Hepatocyte (in vitro differentiated cells): ENCODE measurements at regions not wholly inside any gene's neighbourhood (a gene's known extent, or its start where the extent isn't known, plus 50 kb on each side); places are given as distances from the start of the nearest gene placed in this dataset.

Experiments used
- EZH2 ChIP-seq: fragments of 200-600 bp; sonication (generic); IDR thresholded peaks from 2 replicates; pipeline ENCODE4 v1.6.1; 2016; ENCODE audit warnings: antibody characterized with exemption, mild to moderate bottlenecking, borderline replicate concordance
- TF ChIP-seq, protein P1 (sequence below): fragments of 200-600 bp; sonication (generic); IDR thresholded peaks from 2 replicates; pipeline ENCODE4 v1.5.1; 2016; ENCODE audit warnings: antibody characterized with exemption, mild to moderate bottlenecking; ENCODE audit not compliant: poor library complexity

DNA sequence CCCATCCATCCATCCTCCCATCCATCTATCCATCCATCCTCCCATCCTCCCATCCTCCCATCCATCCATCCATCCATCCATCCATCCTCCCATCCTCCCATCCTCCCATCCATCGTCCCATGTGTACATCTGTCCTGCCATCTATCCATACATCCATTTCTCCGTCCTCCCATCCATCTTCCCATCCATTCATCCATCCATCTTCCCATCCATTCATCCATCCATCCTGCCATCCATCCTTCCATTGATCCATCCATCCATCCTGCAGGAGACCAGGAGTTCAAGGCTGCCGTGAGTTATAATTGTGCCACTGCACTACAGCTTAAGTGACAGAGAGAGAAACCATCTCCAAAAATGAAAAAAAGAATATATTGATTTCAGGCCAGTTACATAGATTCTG, 356.5 kb downstream of the CDH26 start:
- TF ChIP-seq, protein P1, sequence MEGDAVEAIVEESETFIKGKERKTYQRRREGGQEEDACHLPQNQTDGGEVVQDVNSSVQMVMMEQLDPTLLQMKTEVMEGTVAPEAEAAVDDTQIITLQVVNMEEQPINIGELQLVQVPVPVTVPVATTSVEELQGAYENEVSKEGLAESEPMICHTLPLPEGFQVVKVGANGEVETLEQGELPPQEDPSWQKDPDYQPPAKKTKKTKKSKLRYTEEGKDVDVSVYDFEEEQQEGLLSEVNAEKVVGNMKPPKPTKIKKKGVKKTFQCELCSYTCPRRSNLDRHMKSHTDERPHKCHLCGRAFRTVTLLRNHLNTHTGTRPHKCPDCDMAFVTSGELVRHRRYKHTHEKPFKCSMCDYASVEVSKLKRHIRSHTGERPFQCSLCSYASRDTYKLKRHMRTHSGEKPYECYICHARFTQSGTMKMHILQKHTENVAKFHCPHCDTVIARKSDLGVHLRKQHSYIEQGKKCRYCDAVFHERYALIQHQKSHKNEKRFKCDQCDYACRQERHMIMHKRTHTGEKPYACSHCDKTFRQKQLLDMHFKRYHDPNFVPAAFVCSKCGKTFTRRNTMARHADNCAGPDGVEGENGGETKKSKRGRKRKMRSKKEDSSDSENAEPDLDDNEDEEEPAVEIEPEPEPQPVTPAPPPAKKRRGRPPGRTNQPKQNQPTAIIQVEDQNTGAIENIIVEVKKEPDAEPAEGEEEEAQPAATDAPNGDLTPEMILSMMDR: no peak
- TF ChIP-seq EZH2: no peak
